D721Med (cell line): ENCODE measurements at regions not wholly inside any gene's neighbourhood (a gene's known extent, or its start where the extent isn't known, plus 50 kb on each side); places are given as distances from the start of the nearest gene placed in this dataset.

ENCODE experiments used
- DNase-seq: peaks from one replicate; pipeline ENCODE4 v3.0.0; 2011; ENCODE audit warnings: low spot score; ENCODE audit not compliant: insufficient read length
- FAIRE-seq: peaks from 2 replicates; lab custom pipeline; 2011; peaks lifted over from hg19 to GRCh38; lab: Jason Lieb, UNC
- TF ChIP-seq, protein P1 (sequence below): IDR thresholded peaks from 2 replicates; pipeline ENCODE4 v1.5.1; 2012; ENCODE audit warnings: mild to moderate bottlenecking, control low read depth; ENCODE audit not compliant: insufficient read depth; ENCODE audit errors: missing control alignments

DNA sequence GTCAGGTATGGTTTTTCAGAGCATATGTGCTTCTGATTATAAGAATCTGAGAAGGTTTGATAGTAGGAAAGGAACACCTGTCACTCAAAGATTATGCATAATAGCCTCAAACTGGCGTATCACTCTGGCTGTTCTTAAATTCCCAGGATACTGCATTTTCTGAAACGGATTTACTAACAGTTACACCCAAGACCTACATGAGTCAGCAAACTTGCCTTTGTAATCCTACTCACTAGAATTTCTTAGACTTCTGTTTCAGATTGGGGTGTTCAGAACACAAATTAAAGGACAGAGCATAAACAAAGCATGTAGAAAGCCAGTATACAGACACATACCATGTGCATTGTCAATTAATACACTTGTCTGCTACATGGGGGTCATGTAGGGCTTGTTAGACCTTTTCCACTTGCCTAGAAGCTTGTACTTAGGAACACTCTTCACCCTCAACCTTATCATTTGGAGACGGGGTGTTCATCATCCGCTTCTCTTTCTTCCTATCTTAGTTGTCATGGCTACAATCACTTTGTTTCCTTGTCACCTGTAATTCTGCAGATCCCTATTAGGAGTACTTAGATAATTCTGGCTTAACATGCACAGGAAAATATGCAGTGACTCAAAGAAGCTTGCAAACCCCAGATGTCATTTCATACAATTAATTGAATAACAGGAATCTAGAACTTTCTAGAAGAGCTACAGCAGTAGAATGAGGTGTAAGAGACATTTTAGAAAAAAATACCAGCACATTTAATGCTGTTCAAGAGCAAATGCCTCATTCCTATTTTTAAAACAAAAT is 593.0 kb upstream of the TENM3 start:
- TF ChIP-seq, protein P1, sequence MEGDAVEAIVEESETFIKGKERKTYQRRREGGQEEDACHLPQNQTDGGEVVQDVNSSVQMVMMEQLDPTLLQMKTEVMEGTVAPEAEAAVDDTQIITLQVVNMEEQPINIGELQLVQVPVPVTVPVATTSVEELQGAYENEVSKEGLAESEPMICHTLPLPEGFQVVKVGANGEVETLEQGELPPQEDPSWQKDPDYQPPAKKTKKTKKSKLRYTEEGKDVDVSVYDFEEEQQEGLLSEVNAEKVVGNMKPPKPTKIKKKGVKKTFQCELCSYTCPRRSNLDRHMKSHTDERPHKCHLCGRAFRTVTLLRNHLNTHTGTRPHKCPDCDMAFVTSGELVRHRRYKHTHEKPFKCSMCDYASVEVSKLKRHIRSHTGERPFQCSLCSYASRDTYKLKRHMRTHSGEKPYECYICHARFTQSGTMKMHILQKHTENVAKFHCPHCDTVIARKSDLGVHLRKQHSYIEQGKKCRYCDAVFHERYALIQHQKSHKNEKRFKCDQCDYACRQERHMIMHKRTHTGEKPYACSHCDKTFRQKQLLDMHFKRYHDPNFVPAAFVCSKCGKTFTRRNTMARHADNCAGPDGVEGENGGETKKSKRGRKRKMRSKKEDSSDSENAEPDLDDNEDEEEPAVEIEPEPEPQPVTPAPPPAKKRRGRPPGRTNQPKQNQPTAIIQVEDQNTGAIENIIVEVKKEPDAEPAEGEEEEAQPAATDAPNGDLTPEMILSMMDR: no peak
- DNase-seq: peak; percentile 25
- FAIRE-seq: peak; percentile 69

DNA sequence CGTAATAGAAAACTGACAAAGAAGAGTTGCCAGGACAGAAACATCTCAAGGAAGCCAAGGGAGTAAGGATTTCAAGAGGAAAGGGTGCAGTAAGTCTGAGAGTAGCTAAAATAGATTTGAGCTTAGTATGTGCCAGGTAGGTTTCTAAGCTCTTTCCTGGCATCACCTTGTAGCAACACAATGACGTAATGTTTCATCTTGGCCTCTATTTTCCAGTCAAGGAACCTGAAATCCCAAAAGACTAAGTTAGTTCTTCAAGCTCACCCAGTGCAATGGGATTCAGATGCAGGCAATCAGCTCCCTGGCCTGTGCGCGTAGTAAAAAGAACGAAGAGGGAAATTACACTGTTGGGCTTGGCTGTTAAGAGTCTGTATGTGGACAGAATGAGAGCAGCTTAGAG is 586.5 kb upstream of the TENM3 start:
- FAIRE-seq: no peak
- TF ChIP-seq, protein P1: no peak
- no peak for DNase-seq

DNA sequence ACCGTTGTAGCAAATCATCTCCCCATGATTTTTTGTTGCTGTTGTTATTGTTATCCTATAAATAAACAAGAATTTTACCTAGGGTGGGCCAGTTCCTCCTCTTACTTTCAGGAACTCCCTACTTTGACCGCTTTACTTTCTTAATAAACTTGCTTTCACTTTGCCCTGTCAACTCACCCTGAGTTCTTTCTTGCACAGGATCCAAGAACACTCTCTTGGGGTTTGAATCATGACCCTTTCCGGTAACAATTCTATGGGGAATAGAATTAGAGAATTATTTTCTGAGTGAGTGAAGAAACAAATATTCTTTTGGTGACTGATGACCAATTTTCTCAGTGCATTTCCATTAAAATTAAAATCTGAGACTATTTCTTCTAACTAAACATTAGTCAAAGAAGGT is 584.0 kb upstream of the TENM3 start:
- TF ChIP-seq, protein P1: no peak
- DNase-seq (no peak), FAIRE-seq (no peak)

DNA sequence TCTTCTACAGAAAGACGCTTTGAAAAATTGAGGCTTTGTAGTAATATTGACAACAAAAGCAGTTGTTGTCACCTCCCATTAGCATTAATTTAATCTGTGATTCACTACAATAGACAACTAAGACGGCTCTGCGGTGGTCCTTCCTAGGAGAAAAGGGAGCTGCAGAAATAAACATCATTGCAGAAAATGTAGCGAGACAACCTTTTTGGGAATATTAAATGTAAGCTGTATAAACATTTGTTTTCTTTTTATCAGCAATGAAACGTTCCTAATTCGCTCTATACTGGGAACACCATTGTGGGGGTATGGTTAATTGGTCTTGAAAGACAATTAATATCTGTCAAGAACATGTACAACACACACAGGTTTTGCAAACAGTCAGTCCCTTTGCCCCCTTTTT is 583.3 kb upstream of the TENM3 start:
- FAIRE-seq: no peak
- no peak for DNase-seq
- TF ChIP-seq, protein P1: no peak

DNA sequence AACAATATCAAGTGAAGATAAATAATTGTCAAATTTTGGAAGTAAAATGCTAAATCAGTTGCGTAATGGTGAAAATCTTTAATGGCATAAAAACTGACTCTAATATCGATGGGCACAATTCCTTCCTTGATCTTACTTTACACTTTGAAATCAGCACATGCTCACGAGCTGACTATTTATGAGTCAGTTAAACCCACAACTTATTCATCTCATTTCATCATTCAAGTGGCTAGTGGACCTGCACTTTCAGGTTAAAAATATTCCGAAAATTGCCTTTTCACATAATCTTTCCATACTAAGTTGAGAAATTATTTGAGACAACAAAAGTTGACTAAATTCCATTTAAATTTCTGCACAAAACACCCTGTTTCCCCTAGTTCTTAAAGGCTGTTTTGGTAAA is 582.1 kb upstream of the TENM3 start:
- DNase-seq (no peak), FAIRE-seq (no peak)

DNA sequence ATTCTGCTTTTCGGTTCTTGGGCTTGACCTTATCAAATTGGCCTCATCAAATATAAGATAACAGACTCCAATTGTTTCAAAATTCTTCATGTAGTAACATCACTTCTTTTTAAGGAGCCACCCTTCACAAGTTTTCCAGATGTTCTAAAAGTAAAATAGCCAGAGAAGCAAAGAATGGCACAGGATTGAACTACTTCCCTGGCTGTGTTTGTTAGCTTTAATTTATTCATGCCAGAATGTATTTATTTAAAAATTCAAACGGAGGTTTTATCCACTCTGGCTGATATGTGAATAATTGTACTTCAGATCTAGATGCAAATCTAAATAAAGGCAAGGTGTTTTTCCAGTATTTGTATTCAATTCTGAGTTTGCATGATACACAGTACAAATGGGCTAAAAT is 581.3 kb upstream of the TENM3 start:
- FAIRE-seq (no peak), DNase-seq (no peak)
- TF ChIP-seq, protein P1: no peak

More for the DNA sequence above, 582.1 kb upstream of the TENM3 start:
- TF ChIP-seq, protein P1: no peak

DNA sequence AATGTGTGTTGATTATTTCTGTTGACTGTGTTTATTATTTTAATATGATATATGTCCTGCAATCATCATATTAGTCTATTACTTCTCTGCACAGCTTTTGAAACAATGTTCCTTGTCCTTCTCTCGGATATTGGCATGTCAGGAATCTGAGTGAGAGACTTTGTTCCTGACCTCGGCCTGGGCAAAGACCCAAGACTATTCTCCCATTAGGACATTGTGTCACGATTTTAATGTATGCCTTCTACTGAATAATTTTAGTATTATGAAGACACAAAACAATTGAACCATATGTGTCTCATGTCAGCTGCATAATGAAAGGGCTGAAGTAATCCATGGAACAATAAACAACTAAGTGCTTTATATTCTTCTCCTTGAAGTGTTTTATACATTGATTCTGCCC is 580.8 kb upstream of the TENM3 start:
- FAIRE-seq (no peak), DNase-seq (no peak)
- TF ChIP-seq, protein P1: no peak
